ENCODE measurements at regions not wholly inside any gene's neighbourhood (a gene's known extent, or its start where the extent isn't known, plus 50 kb on each side); places are given as distances from the start of the nearest gene placed in this dataset.

- no peak for DNase-seq (ENCODE audit: low read depth in 3 of 3)
Observed at GRCh38 chr11:36726420-36726819, 128.4 kb upstream of the RAG2 start.

GRCh38 chr11:36724742-36725385 is 126.8 kb upstream of the RAG2 start:
- DNase-seq (ENCODE audit: low read depth in 3 of 3), result no peak

- DNase-seq (ENCODE audit: low read depth in 3 of 3), result no peak
Observed at GRCh38 chr11:36722421-36722820, 124.4 kb upstream of the RAG2 start.

GRCh38 chr11:36719358-36720107 is 121.5 kb upstream of the RAG2 start:
- no peak for DNase-seq (ENCODE audit: low read depth in 3 of 3)

GRCh38 chr11:36718451-36718850 is 120.4 kb upstream of the RAG2 start:
- DNase-seq (ENCODE audit: low read depth in 3 of 3), result no peak

GRCh38 chr11:36713715-36714114 is 115.7 kb upstream of the RAG2 start:
- DNase-seq (ENCODE audit: low read depth in 3 of 3), result no peak

GRCh38 chr11:36711104-36711825 is 113.2 kb upstream of the RAG2 start:
- DNase-seq (ENCODE audit: low read depth in 3 of 3), result no peak
